GM19438 (cell line): ENCODE measurements at regions not wholly inside any gene's neighbourhood (a gene's known extent, or its start where the extent isn't known, plus 50 kb on each side); places are given as distances from the start of the nearest gene placed in this dataset.

ENCODE experiments used
- ATAC-seq: cut with Tn5 transposase; IDR thresholded peaks from one replicate; pipeline ENCODE4 v1.9.1; 2021; ENCODE audit warnings: low read depth; ENCODE audit not compliant: unreplicated experiment

- no peak for ATAC-seq
Observed at GRCh38 chr6:164273491-164273890, 859.0 kb downstream of the QKI start.

GRCh38 chr6:164266851-164267250 lies 852.3 kb downstream of the QKI start:
- no peak for ATAC-seq

- no peak for ATAC-seq
Observed at GRCh38 chr6:164262348-164262747, 847.8 kb downstream of the QKI start.

GRCh38 chr6:164258421-164258820 lies 843.9 kb downstream of the QKI start:
- no peak for ATAC-seq

- ATAC-seq, result no peak
Observed at GRCh38 chr6:164252948-164253347, 838.4 kb downstream of the QKI start.

GRCh38 chr6:164252291-164252690 lies 837.8 kb downstream of the QKI start:
- ATAC-seq, result no peak

- no peak for ATAC-seq
Observed at GRCh38 chr6:164247106-164247505, 832.6 kb downstream of the QKI start.

GRCh38 chr6:164246082-164246481 lies 831.6 kb downstream of the QKI start:
- no peak for ATAC-seq

- no peak for ATAC-seq
Observed at GRCh38 chr6:164243949-164244348, 829.4 kb downstream of the QKI start.

- ATAC-seq, result no peak
Observed at GRCh38 chr6:164243012-164243610, 828.6 kb downstream of the QKI start.

GRCh38 chr6:164230804-164231203 lies 816.3 kb downstream of the QKI start:
- ATAC-seq, result no peak

- no peak for ATAC-seq
Observed at GRCh38 chr6:164230259-164230658, 815.7 kb downstream of the QKI start.

GRCh38 chr6:164229716-164230115 lies 815.2 kb downstream of the QKI start:
- no peak for ATAC-seq

GRCh38 chr6:164227952-164228522 lies 813.5 kb downstream of the QKI start:
- ATAC-seq, result no peak

- no peak for ATAC-seq
Observed at GRCh38 chr6:164216839-164217238, 802.3 kb downstream of the QKI start.

- ATAC-seq, result no peak
Observed at GRCh38 chr6:164216368-164216767, 801.9 kb downstream of the QKI start.

- no peak for ATAC-seq
Observed at GRCh38 chr6:164214066-164214465, 799.5 kb downstream of the QKI start.

- ATAC-seq, result no peak
Observed at GRCh38 chr6:164211254-164211653, 796.7 kb downstream of the QKI start.

GRCh38 chr6:164210783-164211182 lies 796.3 kb downstream of the QKI start:
- ATAC-seq, result no peak

- no peak for ATAC-seq
Observed at GRCh38 chr6:164210323-164210722, 795.8 kb downstream of the QKI start.

GRCh38 chr6:164208371-164208770 lies 793.9 kb downstream of the QKI start:
- no peak for ATAC-seq

- no peak for ATAC-seq
Observed at GRCh38 chr6:164206807-164207423, 792.4 kb downstream of the QKI start.
